A673 (cell line): ENCODE measurements at regions not wholly inside any gene's neighbourhood (a gene's known extent, or its start where the extent isn't known, plus 50 kb on each side); places are given as distances from the start of the nearest gene placed in this dataset.

Source experiments
- CTCF ChIP-seq: fragments of 300-800, 200-600 bp; sonication (generic); conservative IDR thresholded peaks from 2 replicates; pipeline ENCODE4 v1.5.1; 2017; ENCODE audit warnings: low read depth, mild to moderate bottlenecking, antibody characterized with exemption, low read length, moderate library complexity, mixed read lengths
- EZH2 ChIP-seq: fragments of 200-600 bp; sonication (generic); IDR thresholded peaks from 2 replicates; pipeline ENCODE4 v1.6.1; 2017; ENCODE audit warnings: borderline replicate concordance, low read depth, mild to moderate bottlenecking, mixed read lengths, antibody characterized with exemption, low read length; ENCODE audit not compliant: poor library complexity, severe bottlenecking

- no peak for TF ChIP-seq CTCF
- TF ChIP-seq EZH2 = no peak
These were observed 1282.1 kb downstream of the TBC1D22A start for GRCh38 chr22:48044487-48045060.
